Activated CD8-positive, alpha-beta T cell treated with anti-CD3 and anti-CD28 coated beads, Interleukin-2, amount 10 ng/mL, durations not matched to agents 7 days and 5 days (primary cell): ENCODE measurements at regions not wholly inside any gene's neighbourhood (a gene's known extent, or its start where the extent isn't known, plus 50 kb on each side); places are given as distances from the start of the nearest gene placed in this dataset.

Experiments
- ATAC-seq: fragments of 150-1000 bp; cut with Tn5 transposase; one replicate; pipeline ENCODE4 v1.10.0; 2021; ENCODE audit warnings: moderate library complexity
- CTCF ChIA-PET: fragments of 350-600 bp; sonication (Branson Sonifier 250); formaldehyde crosslinking; loops from one replicate; lab custom pipeline; 2021; ENCODE audit warnings: antibody characterized with exemption; lab: Charles Lee
- POLR2A ChIA-PET: fragments of 350-600 bp; sonication (Branson Sonifier 250); formaldehyde crosslinking; loops from one replicate; lab custom pipeline; 2021; ENCODE audit warnings: antibody characterized with exemption; lab: Charles Lee
- DNase-seq: peaks from one replicate; pipeline ENCODE4 v3.0.0-alpha.2; 2020
- H3K27ac Mint-ChIP-seq: one replicate; pipeline ENCODE4 v1.8.0; 2021; ENCODE audit warnings: mild to moderate bottlenecking, mixed read lengths
- H3K27me3 Mint-ChIP-seq: one replicate; pipeline ENCODE4 v1.8.0; 2021; ENCODE audit warnings: low read depth, mixed read lengths
- H3K36me3 Mint-ChIP-seq: one replicate; pipeline ENCODE4 v1.8.0; 2021; ENCODE audit warnings: low read depth, mixed read lengths
- H3K4me1 Mint-ChIP-seq: one replicate; pipeline ENCODE4 v1.8.0; 2021; ENCODE audit warnings: low read depth, mixed read lengths
- H3K4me3 Mint-ChIP-seq: one replicate; pipeline ENCODE4 v1.8.0; 2021; ENCODE audit warnings: mild to moderate bottlenecking, mixed read lengths
- H3K9me3 Mint-ChIP-seq: one replicate; pipeline ENCODE4 v1.8.0; 2022; ENCODE audit warnings: mixed read lengths; ENCODE audit not compliant: insufficient read depth

DNA sequence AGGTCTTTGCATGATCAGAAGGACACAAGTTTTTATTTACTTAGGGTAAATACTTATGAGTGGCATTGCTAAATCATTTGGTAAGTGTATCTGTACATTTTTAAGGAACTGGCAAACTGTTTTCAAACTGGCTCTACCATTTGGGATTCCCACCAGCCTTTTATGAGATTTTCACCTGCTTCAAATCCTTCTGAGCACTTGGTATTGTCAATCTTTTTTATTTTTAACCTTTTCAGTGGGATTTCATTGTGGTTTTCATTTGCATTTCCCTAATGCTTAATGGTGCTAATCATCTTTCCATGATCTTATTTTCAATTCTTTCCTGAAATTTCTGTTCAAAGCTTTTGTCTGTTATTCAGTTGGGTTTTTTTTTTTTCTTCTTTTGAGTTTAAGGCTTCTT, 475.6 kb downstream of the MAN2A1 start:
- Mint-ChIP-seq H3K4me1 (no peaks in the 10 kb centered on the region), H3K9me3 (peaks cover 4% of the 10 kb centered on the region), H3K36me3 (no peaks in the 10 kb centered on the region), H3K4me3 (no peak overlapping the region), H3K27ac (no peak overlapping the region), H3K27me3 (no peaks in the 10 kb centered on the region)
- ChIA-PET CTCF (no interaction called here), POLR2A (no interaction called here)
- DNase-seq: no peak
- no peak for ATAC-seq

DNA sequence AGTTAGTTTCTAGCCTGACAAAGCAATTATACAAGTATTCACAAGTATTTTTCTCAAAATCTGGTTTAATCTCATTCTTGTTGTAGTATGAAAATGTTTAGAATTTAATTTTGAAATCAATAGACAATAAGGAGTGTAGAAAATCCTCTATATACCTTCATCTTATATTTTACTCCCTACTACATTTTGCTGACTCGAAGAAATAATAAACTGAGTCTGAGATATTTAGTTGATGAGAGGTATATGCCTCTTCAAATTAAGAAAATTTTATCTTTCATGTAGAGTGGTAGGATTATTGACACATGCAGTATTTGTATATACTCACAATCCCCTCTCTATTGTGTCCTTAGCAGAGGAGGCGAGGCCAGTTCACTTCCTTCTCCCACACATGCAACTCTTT, 477.7 kb downstream of the MAN2A1 start:
- Mint-ChIP-seq H3K36me3 (no peaks in the 10 kb centered on the region), H3K27ac (no peak overlapping the region), H3K4me1 (no peaks in the 10 kb centered on the region), H3K9me3 (peaks cover 4% of the 10 kb centered on the region), H3K4me3 (no peak overlapping the region), H3K27me3 (no peaks in the 10 kb centered on the region)
- CTCF ChIA-PET: no interaction called here
- DNase-seq: no peak
- no peak for ATAC-seq
- POLR2A ChIA-PET: no interaction called here

DNA sequence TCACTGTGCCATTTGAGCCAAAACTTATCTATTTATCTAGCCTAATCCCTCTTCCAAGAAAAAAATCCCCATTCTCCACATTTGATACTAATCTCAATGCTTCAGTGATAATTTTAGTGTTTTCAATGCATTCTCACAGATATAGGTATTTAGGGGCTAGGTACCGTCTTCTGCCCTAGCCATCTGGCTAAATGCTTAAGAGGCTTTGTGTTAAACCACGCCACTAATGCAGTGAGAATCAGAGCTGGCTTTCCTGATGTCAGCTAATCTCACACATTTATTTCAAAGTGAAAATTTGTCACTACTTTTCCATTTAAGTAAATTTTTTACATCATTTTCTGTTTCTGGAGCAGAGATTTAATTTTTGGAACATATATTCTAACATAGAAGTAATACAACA, 479.7 kb downstream of the MAN2A1 start:
- Mint-ChIP-seq H3K27ac (no peak overlapping the region), H3K36me3 (no peaks in the 10 kb centered on the region), H3K9me3 (peaks cover 4% of the 10 kb centered on the region), H3K27me3 (no peaks in the 10 kb centered on the region), H3K4me3 (no peak overlapping the region), H3K4me1 (no peaks in the 10 kb centered on the region)
- ChIA-PET CTCF (no interaction called here), POLR2A (no interaction called here)
- DNase-seq: no peak
- no peak for ATAC-seq

DNA sequence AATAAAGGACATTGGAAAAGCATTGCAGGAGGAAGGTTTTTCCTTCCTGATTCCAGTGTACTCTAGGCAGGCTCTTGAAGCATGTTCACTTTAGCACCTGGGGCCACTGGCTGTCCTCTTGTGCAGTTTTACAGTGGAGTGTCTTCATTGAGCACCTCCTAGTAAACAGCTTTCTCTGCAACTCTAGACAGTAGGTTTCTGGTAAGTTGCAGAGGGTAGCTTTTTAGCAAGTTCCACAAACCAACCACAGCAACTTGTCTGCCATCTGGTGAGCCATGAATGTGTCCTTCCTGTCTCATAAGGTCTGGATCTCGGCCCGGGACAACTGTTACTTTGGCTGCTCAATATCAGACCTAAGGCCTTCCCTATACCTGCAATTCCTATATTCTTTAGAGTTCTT, 488.0 kb downstream of the MAN2A1 start:
- Mint-ChIP-seq H3K27me3 (no peaks in the 10 kb centered on the region), H3K9me3 (no peaks in the 10 kb centered on the region), H3K4me1 (no peaks in the 10 kb centered on the region), H3K36me3 (no peaks in the 10 kb centered on the region), H3K4me3 (no peak overlapping the region), H3K27ac (no peak overlapping the region)
- POLR2A ChIA-PET: no interaction called here
- DNase-seq: no peak
- no peak for ATAC-seq
- CTCF ChIA-PET: no interaction called here

DNA sequence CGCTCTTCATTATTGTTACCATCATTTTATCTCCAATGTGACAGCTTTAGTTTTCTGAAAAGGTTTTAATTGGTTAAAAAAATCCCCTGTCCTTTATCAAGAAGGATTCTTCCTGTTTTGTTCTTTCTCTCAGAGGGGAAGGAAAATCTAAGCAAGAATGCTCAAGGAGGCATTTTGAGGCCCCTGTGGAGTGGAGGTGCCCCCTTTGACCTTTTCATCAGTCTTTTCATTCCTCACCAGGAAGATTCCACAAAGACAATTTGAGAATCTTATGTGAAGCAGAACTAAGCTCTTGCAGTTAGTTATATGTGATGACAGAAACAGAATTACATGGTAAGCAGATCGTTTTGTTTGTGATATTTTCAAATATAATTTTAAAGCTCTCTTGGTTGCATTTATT, 489.6 kb downstream of the MAN2A1 start:
- Mint-ChIP-seq H3K4me1 (no peaks in the 10 kb centered on the region), H3K27ac (no peak overlapping the region), H3K9me3 (no peaks in the 10 kb centered on the region), H3K4me3 (no peak overlapping the region), H3K36me3 (no peaks in the 10 kb centered on the region), H3K27me3 (no peaks in the 10 kb centered on the region)
- ATAC-seq (no peak), DNase-seq (no peak)
- POLR2A ChIA-PET: no interaction called here
- CTCF ChIA-PET: no interaction called here

DNA sequence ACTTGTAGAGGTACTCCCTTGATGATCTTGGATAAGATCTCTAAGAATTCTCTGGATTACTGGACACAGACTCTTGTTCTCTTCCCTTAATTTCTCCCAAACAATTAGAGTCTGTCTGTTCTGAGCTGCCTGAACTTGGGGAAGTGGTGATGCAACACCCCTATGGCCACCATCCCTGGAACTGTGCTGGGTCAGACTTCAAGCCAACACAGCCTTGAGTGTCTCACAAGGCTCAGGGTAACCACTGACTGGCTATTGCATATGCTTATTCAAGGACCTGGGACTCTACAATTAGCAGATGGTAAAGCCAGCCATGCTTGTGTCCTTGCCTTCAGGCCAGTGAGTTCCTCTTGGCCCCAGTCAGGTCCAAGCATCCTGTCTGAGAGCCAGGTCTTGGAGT, 504.5 kb downstream of the MAN2A1 start:
- no peak for ATAC-seq
- Mint-ChIP-seq H3K4me1 (no peaks in the 10 kb centered on the region), H3K27me3 (no peaks in the 10 kb centered on the region), H3K9me3 (no peaks in the 10 kb centered on the region), H3K27ac (no peak overlapping the region), H3K4me3 (no peak overlapping the region), H3K36me3 (no peaks in the 10 kb centered on the region)
- DNase-seq: no peak
- CTCF ChIA-PET: no interaction called here
- POLR2A ChIA-PET: no interaction called here

DNA sequence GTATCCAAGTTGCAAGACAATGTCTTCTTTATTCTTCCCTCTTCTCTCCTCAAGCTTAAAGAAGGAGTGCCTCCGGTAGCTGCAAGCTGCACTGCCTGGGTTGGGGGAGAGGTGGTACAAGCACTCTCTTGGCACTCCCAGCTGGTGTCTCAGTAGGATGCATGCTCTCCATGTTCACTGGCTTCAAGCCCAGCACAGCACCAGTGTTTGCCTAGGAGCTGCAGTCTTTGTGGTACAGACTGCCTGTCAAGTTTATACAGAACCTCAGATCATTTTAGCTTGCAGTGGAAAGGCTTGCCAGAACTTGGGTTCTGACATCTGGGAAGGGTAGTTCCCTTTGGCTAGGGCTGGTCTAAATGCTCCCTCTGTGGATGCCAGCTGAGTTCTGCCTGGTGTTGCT, 505.6 kb downstream of the MAN2A1 start:
- no peaks in the 10 kb centered on the region for H3K4me1 Mint-ChIP-seq
- H3K27me3 Mint-ChIP-seq: no peaks in the 10 kb centered on the region
- ChIA-PET POLR2A (interaction anchor here (0.6 kb wide), 1 partner anchor 253 kb away, joined by 3 read pairs; no protein-coding TSS in a partner anchor), CTCF (no interaction called here)
- ATAC-seq: no peak
- H3K4me3 Mint-ChIP-seq: no peak overlapping the region
- no peaks in the 10 kb centered on the region for H3K36me3 Mint-ChIP-seq
- no peak overlapping the region for H3K27ac Mint-ChIP-seq
- H3K9me3 Mint-ChIP-seq: no peaks in the 10 kb centered on the region
- no peak for DNase-seq

DNA sequence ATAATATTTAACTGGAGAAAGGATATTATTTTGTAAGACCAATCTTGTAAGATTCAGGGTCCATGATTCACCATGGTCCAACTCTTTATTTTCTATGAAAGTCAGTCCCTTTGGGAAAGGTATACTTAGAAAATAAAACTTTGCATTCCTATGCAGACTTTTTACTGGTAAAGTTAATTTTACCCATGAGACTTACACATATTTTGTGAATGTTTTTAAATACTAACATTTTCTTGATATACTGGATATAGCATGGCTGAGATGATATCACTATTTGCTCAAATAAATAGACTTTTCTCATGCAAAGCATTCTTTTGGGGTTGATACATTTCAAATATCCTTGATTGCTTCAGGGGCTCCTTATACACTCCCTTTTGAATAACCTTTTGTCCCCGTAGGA, 512.1 kb downstream of the MAN2A1 start:
- Mint-ChIP-seq H3K36me3 (no peaks in the 10 kb centered on the region), H3K4me3 (no peak overlapping the region), H3K27me3 (no peaks in the 10 kb centered on the region), H3K27ac (no peak overlapping the region), H3K4me1 (no peaks in the 10 kb centered on the region), H3K9me3 (peaks cover 3% of the 10 kb centered on the region)
- no peak for DNase-seq
- no peak for ATAC-seq
- ChIA-PET POLR2A (no interaction called here), CTCF (no interaction called here)

DNA sequence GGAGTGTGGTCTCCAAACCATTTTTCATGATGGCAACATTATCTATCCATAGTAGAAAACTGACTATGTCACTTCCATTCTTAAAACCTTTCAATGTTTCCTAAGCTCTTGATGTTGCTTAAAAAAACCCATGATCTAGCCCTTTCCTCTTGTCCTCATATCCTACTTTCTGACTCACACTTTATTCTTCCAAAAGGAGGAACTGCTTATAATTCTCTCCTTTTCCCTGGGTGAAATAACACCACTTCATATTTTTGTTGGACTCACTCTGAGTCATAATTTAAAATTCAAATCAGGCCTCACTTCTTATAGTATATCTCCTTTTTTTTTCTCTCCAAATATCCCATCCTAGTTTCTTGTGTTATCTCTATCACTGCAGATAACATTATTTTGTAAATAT, 513.9 kb downstream of the MAN2A1 start:
- ATAC-seq (no peak), DNase-seq (no peak)
- Mint-ChIP-seq H3K9me3 (peaks cover 3% of the 10 kb centered on the region), H3K36me3 (no peaks in the 10 kb centered on the region), H3K4me1 (no peaks in the 10 kb centered on the region), H3K27ac (no peak overlapping the region), H3K27me3 (no peaks in the 10 kb centered on the region), H3K4me3 (no peak overlapping the region)
- CTCF ChIA-PET: no interaction called here
- POLR2A ChIA-PET: no interaction called here

DNA sequence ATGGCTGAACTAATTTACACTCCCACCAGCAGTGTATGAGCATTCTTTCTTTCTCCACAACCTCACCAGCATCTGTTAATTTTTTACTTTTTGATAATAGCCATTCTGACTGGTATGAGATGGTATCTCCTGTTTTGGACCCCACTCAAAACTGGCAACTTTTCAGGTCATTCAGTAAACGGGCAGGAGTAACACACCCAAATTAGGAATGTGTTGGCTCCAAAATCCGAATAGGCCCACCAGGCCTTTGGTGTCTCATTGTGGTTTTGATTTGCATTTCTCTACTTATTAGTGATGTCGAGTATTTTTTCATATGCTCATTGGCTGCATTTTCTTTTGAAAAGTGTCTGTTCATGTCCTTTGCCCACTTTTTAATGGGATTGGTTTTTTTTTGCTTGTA, 517.1 kb downstream of the TMEM232 start:
- POLR2A ChIA-PET: no interaction called here
- Mint-ChIP-seq H3K27me3 (no peaks in the 10 kb centered on the region), H3K36me3 (no peaks in the 10 kb centered on the region), H3K4me3 (no peak overlapping the region), H3K4me1 (no peaks in the 10 kb centered on the region), H3K27ac (no peak overlapping the region), H3K9me3 (peaks cover 8% of the 10 kb centered on the region)
- ATAC-seq: no peak
- DNase-seq: no peak
- CTCF ChIA-PET: no interaction called here

DNA sequence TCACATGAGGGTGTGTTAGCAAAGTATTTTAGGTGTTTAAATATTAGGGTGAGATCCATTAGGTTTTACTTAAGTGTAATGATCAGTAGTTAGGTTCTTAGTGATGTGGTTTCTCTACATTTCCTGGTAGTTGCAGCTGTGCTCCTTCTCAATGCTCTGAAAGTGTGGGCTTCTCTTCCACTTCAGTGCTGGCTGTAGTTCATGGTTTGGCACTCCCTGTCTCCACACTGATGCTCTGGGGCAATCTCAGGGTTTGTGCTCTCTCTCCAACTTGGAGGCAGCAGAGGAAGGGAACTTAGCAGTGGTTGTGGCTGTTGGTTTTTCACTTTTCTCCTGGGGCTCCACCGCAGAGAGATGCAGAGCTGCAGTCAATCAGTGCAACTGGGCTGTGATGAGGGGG, 507.5 kb downstream of the TMEM232 start:
- Mint-ChIP-seq H3K27ac (no peak overlapping the region), H3K4me3 (no peak overlapping the region), H3K36me3 (no peaks in the 10 kb centered on the region), H3K27me3 (no peaks in the 10 kb centered on the region), H3K9me3 (peaks cover 31% of the 10 kb centered on the region), H3K4me1 (no peaks in the 10 kb centered on the region)
- ATAC-seq (no peak), DNase-seq (no peak)
- ChIA-PET CTCF (no interaction called here), POLR2A (no interaction called here)

DNA sequence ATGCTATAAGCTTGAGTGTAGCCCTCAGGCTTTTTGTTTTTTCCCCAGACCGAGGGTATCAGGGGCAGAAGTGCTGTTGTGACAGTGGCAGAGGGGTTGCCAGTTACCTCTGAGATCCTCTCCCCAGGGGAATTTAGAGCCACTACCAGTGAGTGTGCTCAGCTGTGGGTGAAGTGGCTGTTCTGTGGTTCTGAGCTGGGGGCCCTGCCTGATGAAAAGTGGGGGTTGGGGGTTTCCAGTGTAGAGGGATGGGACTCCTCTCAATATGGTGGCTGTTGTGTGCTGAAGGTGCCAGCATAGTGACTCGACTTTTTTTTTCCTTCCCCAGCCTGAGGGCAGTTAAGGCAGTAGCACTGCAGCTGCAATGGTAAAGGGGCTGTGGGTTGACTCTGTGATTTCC, 506.7 kb downstream of the TMEM232 start:
- Mint-ChIP-seq H3K27me3 (no peaks in the 10 kb centered on the region), H3K36me3 (no peaks in the 10 kb centered on the region), H3K9me3 (peaks cover 31% of the 10 kb centered on the region), H3K4me1 (no peaks in the 10 kb centered on the region), H3K27ac (no peak overlapping the region), H3K4me3 (no peak overlapping the region)
- DNase-seq (no peak), ATAC-seq (no peak)
- ChIA-PET CTCF (no interaction called here), POLR2A (no interaction called here)

DNA sequence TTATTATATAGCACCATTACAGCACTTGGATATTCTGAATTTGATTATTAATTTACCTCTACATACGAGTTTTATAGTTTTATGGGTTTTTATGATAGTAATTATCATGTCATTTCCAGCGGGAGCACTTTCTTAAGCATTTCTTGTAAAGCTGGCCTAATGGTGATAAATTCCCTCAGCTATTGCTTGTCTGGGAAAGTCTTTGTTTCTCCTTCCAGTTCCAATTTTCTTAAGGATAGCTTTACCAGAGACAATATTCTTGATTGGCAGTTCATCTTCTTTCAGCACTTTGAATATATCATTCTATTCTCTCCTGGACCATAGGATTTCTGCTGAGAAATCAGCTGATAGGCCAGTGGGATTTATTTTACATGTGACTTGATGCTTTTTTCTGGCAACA, 505.4 kb downstream of the TMEM232 start:
- Mint-ChIP-seq H3K36me3 (no peaks in the 10 kb centered on the region), H3K27me3 (no peaks in the 10 kb centered on the region), H3K4me3 (no peak overlapping the region), H3K27ac (no peak overlapping the region), H3K9me3 (peaks cover 31% of the 10 kb centered on the region), H3K4me1 (no peaks in the 10 kb centered on the region)
- DNase-seq (no peak), ATAC-seq (no peak)
- POLR2A ChIA-PET: no interaction called here
- CTCF ChIA-PET: no interaction called here
